ENCODE measurements at regions not wholly inside any gene's neighbourhood (a gene's known extent, or its start where the extent isn't known, plus 50 kb on each side); places are given as distances from the start of the nearest gene placed in this dataset.
"Not testable (repeated sequence)": the region's sequence is repeated elsewhere in the genome, so short reads cannot be mapped to it uniquely, and the experiment has no call there.

- in situ Hi-C loops (cut with HindIII; ENCODE audit: low pct_unique_long_range_greater_than_20kb, low sequenced_read_pairs): no loop called here
- DNase-seq (ENCODE audit: low read depth in 1 of 2, low spot score in 1 of 2): no peak
- TF ChIP-seq JUND (IDR thresholded peaks at IDR 0.05; ENCODE audit: low read depth): no peak
Measured at GRCh38 chr11:27238811-27239210, 124.2 kb downstream of the CCDC34 start.

DNA sequence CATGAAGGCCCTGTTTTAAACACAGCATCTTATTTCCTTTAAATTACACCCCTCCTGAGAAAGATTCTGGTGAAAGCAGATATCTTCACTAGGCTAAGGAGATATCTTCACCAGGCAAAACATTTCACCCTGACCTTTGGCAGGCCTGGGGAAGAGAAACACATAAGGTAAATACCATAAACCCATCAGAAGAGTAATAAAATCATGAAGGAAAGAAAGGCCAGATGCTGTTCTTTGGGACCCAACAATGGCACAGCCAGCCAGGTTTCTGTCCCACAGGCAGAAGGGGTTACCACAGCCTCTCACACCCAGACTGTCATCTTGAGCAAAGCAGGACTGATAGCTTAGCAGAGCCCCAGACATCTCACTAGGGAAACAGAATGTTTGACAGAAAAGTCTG, 125.4 kb downstream of the CCDC34 start:
- in situ Hi-C loops (cut with HindIII; ENCODE audit: low pct_unique_long_range_greater_than_20kb, low sequenced_read_pairs): no loop called here
- DNase-seq (ENCODE audit: low read depth in 1 of 2, low spot score in 1 of 2): no peak
- no peak for TF ChIP-seq JUND (IDR thresholded peaks at IDR 0.05; ENCODE audit: low read depth)

- no peak for DNase-seq (ENCODE audit: low read depth in 1 of 2, low spot score in 1 of 2)
- no peak for TF ChIP-seq JUND (IDR thresholded peaks at IDR 0.05; ENCODE audit: low read depth)
- in situ Hi-C loops (cut with HindIII; ENCODE audit: low pct_unique_long_range_greater_than_20kb, low sequenced_read_pairs): no loop called here
Measured at GRCh38 chr11:27234961-27235360, 128.1 kb downstream of the CCDC34 start.

DNA sequence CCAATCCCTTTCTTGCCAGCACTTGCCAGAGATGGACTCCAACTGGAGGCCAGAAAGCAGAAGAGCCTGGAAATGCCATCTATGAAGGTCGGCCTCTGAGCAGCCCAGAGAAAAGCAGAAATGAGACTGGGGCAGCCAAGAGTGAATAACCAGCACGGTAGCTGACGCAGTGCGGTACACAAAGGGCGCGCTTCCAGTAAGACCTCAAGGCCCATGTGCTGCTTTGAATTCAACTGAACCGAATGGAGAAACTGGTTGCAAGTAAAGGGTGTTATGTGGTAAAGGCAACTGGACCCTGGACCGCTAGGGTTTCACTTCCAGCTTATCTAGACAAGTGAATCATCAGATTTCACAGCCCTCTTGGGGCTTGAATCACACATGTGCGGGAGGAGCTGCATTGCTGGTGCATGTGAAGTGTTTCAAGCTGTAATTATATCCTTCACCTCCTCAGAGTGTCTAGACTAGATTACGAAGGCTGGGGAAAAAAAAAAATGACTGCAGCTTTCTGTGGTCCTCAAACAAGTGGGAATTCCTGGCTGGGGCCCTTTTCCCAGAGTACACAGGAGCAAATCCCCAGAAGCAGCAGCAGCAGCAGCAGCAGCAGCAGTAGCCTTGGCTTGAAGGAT, 128.9 kb downstream of the CCDC34 start:
- no peak for DNase-seq (ENCODE audit: low read depth in 1 of 2, low spot score in 1 of 2)
- TF ChIP-seq JUND (IDR thresholded peaks at IDR 0.05; ENCODE audit: low read depth): no peak
- in situ Hi-C loops (cut with HindIII; ENCODE audit: low pct_unique_long_range_greater_than_20kb, low sequenced_read_pairs): no loop called here

GRCh38 chr11:27233654-27234042, 129.4 kb downstream of the CCDC34 start:
- TF ChIP-seq JUND (IDR thresholded peaks at IDR 0.05; ENCODE audit: low read depth): no peak
- in situ Hi-C loops (cut with HindIII; ENCODE audit: low pct_unique_long_range_greater_than_20kb, low sequenced_read_pairs): no loop called here
- DNase-seq (ENCODE audit: low read depth in 1 of 2, low spot score in 1 of 2): no peak

DNA sequence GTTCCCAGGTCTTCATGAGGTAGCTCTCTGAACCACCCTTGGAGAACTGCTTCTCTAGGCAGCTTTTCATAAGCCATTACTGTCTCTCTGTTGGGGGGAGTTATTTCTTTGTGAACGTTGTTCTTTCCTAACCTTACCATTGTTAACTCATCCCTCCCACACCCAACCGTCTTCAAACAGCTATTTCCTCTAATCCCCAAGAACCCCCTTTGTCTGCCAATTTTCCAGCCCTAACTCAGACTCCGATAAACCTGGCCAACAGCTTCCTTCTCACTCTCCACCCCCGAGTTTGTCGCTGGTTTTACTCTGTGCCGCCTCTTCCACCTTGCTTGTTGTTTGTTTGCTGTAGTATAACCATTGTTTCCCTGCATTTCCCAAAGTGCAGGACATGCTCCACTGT, 131.5 kb downstream of the CCDC34 start:
- TF ChIP-seq JUND (IDR thresholded peaks at IDR 0.05; ENCODE audit: low read depth): no peak
- in situ Hi-C loops (cut with HindIII; ENCODE audit: low pct_unique_long_range_greater_than_20kb, low sequenced_read_pairs): no loop called here
- no peak for DNase-seq (ENCODE audit: low read depth in 1 of 2, low spot score in 1 of 2)

DNA sequence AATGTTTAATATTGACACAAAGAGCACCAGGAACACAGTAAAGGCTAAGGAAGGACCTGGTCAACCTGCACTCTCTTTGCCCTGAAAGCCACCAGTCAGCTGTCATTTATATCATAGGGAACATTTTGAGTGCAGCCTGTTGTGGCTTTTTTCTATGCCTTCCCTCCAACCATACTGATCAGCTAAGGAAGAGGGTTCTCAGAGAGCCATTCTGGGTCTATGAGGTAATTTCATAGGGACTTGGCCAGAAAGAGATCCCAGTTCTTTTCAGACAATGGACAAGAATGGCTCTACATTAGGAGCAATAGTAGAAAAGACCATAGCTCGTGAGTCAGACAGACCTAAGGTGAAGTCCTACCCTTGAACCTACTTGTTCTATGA, 132.8 kb downstream of the CCDC34 start:
- TF ChIP-seq JUND (IDR thresholded peaks at IDR 0.05; ENCODE audit: low read depth): no peak
- in situ Hi-C loops (cut with HindIII; ENCODE audit: low pct_unique_long_range_greater_than_20kb, low sequenced_read_pairs): no loop called here
- no peak for DNase-seq (ENCODE audit: low read depth in 1 of 2, low spot score in 1 of 2)

GRCh38 chr11:27229511-27230191, 133.4 kb downstream of the CCDC34 start:
- TF ChIP-seq JUND (IDR thresholded peaks at IDR 0.05; ENCODE audit: low read depth): no peak
- DNase-seq (ENCODE audit: low read depth in 1 of 2, low spot score in 1 of 2): no peak

GRCh38 chr11:27228906-27229290, 134.1 kb downstream of the CCDC34 start:
- in situ Hi-C loops (cut with HindIII; ENCODE audit: low pct_unique_long_range_greater_than_20kb, low sequenced_read_pairs): no loop called here
- no peak for TF ChIP-seq JUND (IDR thresholded peaks at IDR 0.05; ENCODE audit: low read depth)
- DNase-seq (ENCODE audit: low read depth in 1 of 2, low spot score in 1 of 2): no peak

More at GRCh38 chr11:27229511-27230191, 133.4 kb downstream of the CCDC34 start:
- in situ Hi-C loops (cut with HindIII; ENCODE audit: low pct_unique_long_range_greater_than_20kb, low sequenced_read_pairs): no loop called here

DNA sequence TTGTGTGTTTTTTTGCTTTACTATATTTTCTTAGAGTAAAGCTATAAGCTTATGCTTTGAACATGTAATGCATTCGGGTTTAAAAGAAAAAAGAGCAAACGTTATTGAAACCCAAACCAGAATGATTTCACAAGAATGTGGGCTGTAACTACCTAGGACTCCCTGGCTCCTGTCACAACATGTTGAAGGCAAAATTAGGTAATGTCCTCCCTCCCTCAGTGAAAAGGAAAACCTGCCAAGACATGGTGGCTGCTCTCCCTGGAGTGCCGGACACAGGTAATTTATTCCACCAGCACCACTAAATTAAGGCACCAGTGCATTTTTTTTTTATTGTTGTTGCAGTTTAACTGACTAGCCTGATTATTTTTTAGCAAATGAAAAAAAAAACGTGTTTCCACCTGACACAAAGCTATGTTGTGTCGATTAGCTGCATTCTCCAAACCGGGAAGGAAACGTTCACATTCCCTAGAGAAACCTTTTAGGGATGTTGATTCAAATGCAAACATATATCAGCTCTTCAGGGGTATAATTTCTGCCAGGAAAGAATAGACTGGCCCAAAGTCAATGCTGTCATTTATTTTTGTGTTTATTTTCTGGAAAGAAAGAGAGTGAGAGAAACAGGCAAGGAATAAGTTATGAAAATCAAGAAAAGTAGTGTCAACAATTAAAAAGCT, 134.6 kb downstream of the CCDC34 start:
- DNase-seq (ENCODE audit: low read depth in 1 of 2, low spot score in 1 of 2): no peak
- TF ChIP-seq JUND (IDR thresholded peaks at IDR 0.05; ENCODE audit: low read depth): no peak
- in situ Hi-C loops (cut with HindIII; ENCODE audit: low pct_unique_long_range_greater_than_20kb, low sequenced_read_pairs): no loop called here

DNA sequence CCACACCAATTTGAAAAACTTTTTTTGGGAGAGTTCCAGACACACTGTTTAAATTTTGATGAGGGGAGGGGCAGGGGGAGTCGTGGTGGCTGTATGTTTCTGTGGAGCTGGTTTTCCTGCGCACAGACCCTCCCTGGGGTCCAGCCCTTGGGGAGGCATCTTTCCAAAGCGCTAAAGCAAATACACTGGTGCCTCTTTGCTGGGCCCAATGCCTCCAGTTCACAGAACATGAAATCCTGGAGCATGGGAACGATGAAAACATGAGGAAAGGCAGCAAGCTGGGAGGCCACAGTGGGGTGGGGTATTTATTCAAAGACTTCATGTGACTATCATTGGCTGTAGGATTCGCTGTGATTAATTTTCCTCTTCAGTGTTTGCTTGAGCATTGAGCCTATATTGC, 135.3 kb downstream of the CCDC34 start:
- no peak for DNase-seq (ENCODE audit: low read depth in 1 of 2, low spot score in 1 of 2)
- TF ChIP-seq JUND (IDR thresholded peaks at IDR 0.05; ENCODE audit: low read depth): no peak
- in situ Hi-C loops (cut with HindIII; ENCODE audit: low pct_unique_long_range_greater_than_20kb, low sequenced_read_pairs): no loop called here

- DNase-seq (ENCODE audit: low read depth in 1 of 2, low spot score in 1 of 2); in situ Hi-C loops (cut with HindIII; ENCODE audit: low pct_unique_long_range_greater_than_20kb, low sequenced_read_pairs): not testable (repeated sequence)
Measured at GRCh38 chr11:27219487-27220039, 143.5 kb downstream of the CCDC34 start.

- DNase-seq (ENCODE audit: low read depth in 1 of 2, low spot score in 1 of 2): no peak
- in situ Hi-C loops (cut with HindIII; ENCODE audit: low pct_unique_long_range_greater_than_20kb, low sequenced_read_pairs): no loop called here
- no peak for TF ChIP-seq JUND (IDR thresholded peaks at IDR 0.05; ENCODE audit: low read depth)
Measured at GRCh38 chr11:27218421-27219038, 144.5 kb downstream of the CCDC34 start.
